SU-DHL-6 (cell line): ENCODE measurements at regions not wholly inside any gene's neighbourhood (a gene's known extent, or its start where the extent isn't known, plus 50 kb on each side); places are given as distances from the start of the nearest gene placed in this dataset.

Experiments used
- CTCF ChIP-seq: fragments of 200-600 bp; sonication (generic); IDR thresholded peaks from one replicate; pipeline ENCODE4 v1.5.1; 2017; ENCODE audit warnings: antibody characterized with exemption, mild to moderate bottlenecking, low read length, moderate library complexity; ENCODE audit not compliant: insufficient read depth, poor library complexity, severe bottlenecking
- EZH2phosphoT487 ChIP-seq: fragments of 200-600 bp; sonication (generic), shearing (Covaris generic); conservative IDR thresholded peaks from 2 replicates; pipeline ENCODE4 v1.6.1; 2018; ENCODE audit warnings: mild to moderate bottlenecking, antibody characterized with exemption, low read length, moderate library complexity, mixed read lengths

GRCh38 chr9:109590966-109591365 is 92.9 kb upstream of the PTPN3 start:
- no peak for TF ChIP-seq CTCF
- TF ChIP-seq EZH2phosphoT487, result no peak
